CD14-positive monocyte (primary cell): ENCODE measurements at regions not wholly inside any gene's neighbourhood (a gene's known extent, or its start where the extent isn't known, plus 50 kb on each side); places are given as distances from the start of the nearest gene placed in this dataset.

ENCODE experiments used
- DNase-seq, 3 donors: peaks; one replicate each; pipeline ENCODE4 v3.0.0-alpha.2; 2011 to 2022
- H2AFZ ChIP-seq: 2 replicates; pipeline ENCODE4 v1.6.0; 2012; ENCODE audit warnings: mild to moderate bottlenecking, low read depth, low read length, inconsistent platforms; ENCODE audit not compliant: insufficient read depth, poor library complexity, severe bottlenecking
- H3K27ac ChIP-seq, 2 donors: 1 replicate in 1 of 2; 2 replicates in 1 of 2; pipeline ENCODE4 v1.5.1; 2012 to 2013; ENCODE audit warnings: low read length in 2 of 2, control low read depth in 1 of 2, inconsistent platforms in 1 of 2, low read depth in 1 of 2, mild to moderate bottlenecking in 1 of 2
- H3K27me3 ChIP-seq, 2 donors: one replicate each; pipeline versions ENCODE4 v1.6.0 to v1.6.1; 2011 to 2013; ENCODE audit warnings: low read length in 2 of 2; ENCODE audit not compliant: control insufficient read depth in 2 of 2, insufficient read depth in 2 of 2
- H3K36me3 ChIP-seq, 2 donors: replicated peaks in 1 of 2; 1 replicate in 1 of 2; 2 replicates in 1 of 2; pipeline versions ENCODE4 v1.5.1 to v1.6.1; 2012 to 2013; ENCODE audit warnings: low read length in 2 of 2, control low read depth in 1 of 2, inconsistent platforms in 1 of 2, mild to moderate bottlenecking in 1 of 2; ENCODE audit not compliant: insufficient read depth in 2 of 2, control insufficient read depth in 1 of 2
- H3K4me1 ChIP-seq, 2 donors: 1 replicate in 1 of 2; 2 replicates in 1 of 2; pipeline versions ENCODE4 v1.5.1 to v1.6.1; 2012 to 2013; ENCODE audit warnings: low read length in 2 of 2, control low read depth in 1 of 2, inconsistent platforms in 1 of 2, mild to moderate bottlenecking in 1 of 2, moderate library complexity in 1 of 2; ENCODE audit not compliant: insufficient read depth in 2 of 2, control insufficient read depth in 1 of 2
- H3K4me2 ChIP-seq: replicated peaks from 2 replicates; pipeline ENCODE3; 2012; ENCODE audit warnings: low read length, moderate library complexity, mild to moderate bottlenecking; ENCODE audit not compliant: poor library complexity, severe bottlenecking; ENCODE audit errors: extremely low read depth
- H3K4me3 ChIP-seq, 3 experiments: fragments of 200-600 bp in 1 of 3; sonication (generic) in 1 of 3; replicated peaks in 1 of 3; 1 replicate in 2 of 3; 2 replicates in 1 of 3; pipeline ENCODE4 v1.5.1; 2011 to 2013; ENCODE audit warnings: low read length in 3 of 3, mild to moderate bottlenecking in 3 of 3, control low read depth in 2 of 3, low read depth in 2 of 3, inconsistent platforms in 1 of 3, moderate library complexity in 1 of 3
- H3K79me2 ChIP-seq: 2 replicates; pipeline ENCODE4 v1.6.0; 2012; ENCODE audit warnings: mild to moderate bottlenecking, control low read depth, inconsistent platforms, low read length, moderate library complexity; ENCODE audit not compliant: insufficient read depth
- H3K9ac ChIP-seq: 2 replicates; pipeline ENCODE4 v1.6.0; 2017; ENCODE audit warnings: low read length, mild to moderate bottlenecking; ENCODE audit not compliant: insufficient read depth, poor library complexity, severe bottlenecking
- H3K9me3 ChIP-seq, 2 donors: replicated peaks in 1 of 2; 1 replicate in 1 of 2; 2 replicates in 1 of 2; pipeline versions ENCODE4 v1.5.1 to v1.6.1; 2012 to 2013; ENCODE audit warnings: low read length in 2 of 2, control low read depth in 1 of 2; ENCODE audit not compliant: control insufficient read depth in 1 of 2, insufficient read depth in 1 of 2
- H4K20me1 ChIP-seq: 2 replicates; pipeline ENCODE4 v1.6.0; 2012; ENCODE audit warnings: mild to moderate bottlenecking, low read length, control low read depth, moderate library complexity; ENCODE audit not compliant: insufficient read depth
- H3K27ac Mint-ChIP-seq, 7 donors: one replicate each; pipeline ENCODE4 v1.8.0; 2020; ENCODE audit warnings: mild to moderate bottlenecking in 7 of 7, mixed read lengths in 7 of 7, moderate library complexity in 6 of 7, inconsistent platforms in 2 of 7
- H3K27me3 Mint-ChIP-seq, 3 donors: one replicate each; pipeline ENCODE4 v1.8.0; 2021 to 2022; ENCODE audit warnings: low read depth in 3 of 3, mild to moderate bottlenecking in 3 of 3, mixed read lengths in 3 of 3, moderate library complexity in 3 of 3, inconsistent platforms in 1 of 3
- H3K36me3 Mint-ChIP-seq, 2 donors: one replicate each; pipeline ENCODE4 v1.8.0; 2020; ENCODE audit warnings: mixed read lengths in 2 of 2, inconsistent platforms in 1 of 2, mild to moderate bottlenecking in 1 of 2
- H3K4me1 Mint-ChIP-seq: one replicate; pipeline ENCODE4 v1.8.0; 2020; ENCODE audit warnings: mild to moderate bottlenecking, mixed read lengths
- H3K4me3 Mint-ChIP-seq, 2 donors: one replicate each; pipeline ENCODE4 v1.8.0; 2020; ENCODE audit warnings: mild to moderate bottlenecking in 2 of 2, mixed read lengths in 2 of 2, moderate library complexity in 1 of 2
- H3K9me3 Mint-ChIP-seq, 7 donors: one replicate each; pipeline ENCODE4 v1.8.0; 2020 to 2022; ENCODE audit warnings: mixed read lengths in 7 of 7, mild to moderate bottlenecking in 6 of 7, moderate library complexity in 6 of 7, inconsistent platforms in 2 of 7
- CTCF ChIP-seq: fragments of 200-600 bp; IDR thresholded peaks from one replicate; pipeline ENCODE4 v1.8.0; 2022; ENCODE audit warnings: antibody characterized with exemption, mild to moderate bottlenecking
- WGBS: methylation state at CpG from one replicate; pipeline ENCODE4 v1.1.5; 2013; ENCODE audit warnings: missing lambda C conversion rate; ENCODE audit not compliant: insufficient coverage; 5-methylcytosine and 5-hydroxymethylcytosine counted together
- intact Hi-C, 2 donors: fragments of 100-400 bp; cut with micrococcal nuclease; formaldehyde crosslinking; loops; one replicate each; pipeline versions ENCODE4 v1.15.0 to v1.15.1; 2023

GRCh38 chr9:129309041-129309430 lies 131.0 kb upstream of the IER5L start:
- Mint-ChIP-seq H3K27me3 (peaks cover 5 to 10% (median 6%) of the 10 kb centered on the region in 3 donors), H3K4me3 (no peak overlapping the region), H3K27ac (no peak overlapping the region), H3K36me3 (no peaks in the 10 kb centered on the region), H3K9me3 (peaks cover 0 to 3% (median 0%) of the 10 kb centered on the region in 7 donors), H3K4me1 (no peaks in the 10 kb centered on the region)
- Histone ChIP-seq H3K9me3 (no peaks in the 10 kb centered on the region), H3K9ac (no peak overlapping the region), H4K20me1 (no peaks in the 10 kb centered on the region), H2AFZ (no peak overlapping the region), H3K4me2 (no peak overlapping the region), H3K27me3 (no peaks in the 10 kb centered on the region), H3K4me1 (no peaks in the 10 kb centered on the region), H3K27ac (no peak overlapping the region), H3K36me3 (no peaks in the 10 kb centered on the region), H3K4me3 (no peak overlapping the region), H3K79me2 (no peaks in the 10 kb centered on the region)
- no peak for TF ChIP-seq CTCF
- 98% methylated on average over 7 of the region's 8 CpGs for WGBS
- intact Hi-C loops, result no loop called here
- DNase-seq, result no peak

GRCh38 chr9:129307227-129307970 lies 129.3 kb upstream of the IER5L start:
- H3K9ac ChIP-seq, result no peak overlapping the region
- Mint-ChIP-seq H3K27me3 (peaks cover 5 to 8% (median 6%) of the 10 kb centered on the region in 3 donors), H3K4me1 (no peaks in the 10 kb centered on the region), H3K4me3 (no peak overlapping the region), H3K27ac (no peak overlapping the region), H3K36me3 (no peaks in the 10 kb centered on the region), H3K9me3 (peaks cover 6 to 12% (median 8%) of the 10 kb centered on the region in 7 donors)
- H3K79me2 ChIP-seq, result no peaks in the 10 kb centered on the region
- no peak for TF ChIP-seq CTCF
- intact Hi-C loops, result no loop called here
- no peak overlapping the region for H3K4me3 ChIP-seq
- WGBS, result 95% methylated on average over 7 of the region's 13 CpGs
- no peaks in the 10 kb centered on the region for H3K4me1 ChIP-seq
- H3K9me3 ChIP-seq, result peaks cover 5 to 8% of the 10 kb centered on the region in 2 donors
- no peak overlapping the region for H3K4me2 ChIP-seq
- DNase-seq, result no peak
- H2AFZ ChIP-seq, result no peak overlapping the region
- no peak overlapping the region for H3K27ac ChIP-seq
- no peaks in the 10 kb centered on the region for H3K27me3 ChIP-seq
- no peaks in the 10 kb centered on the region for H3K36me3 ChIP-seq
- no peaks in the 10 kb centered on the region for H4K20me1 ChIP-seq
